ENCODE measurements at regions not wholly inside any gene's neighbourhood (a gene's known extent, or its start where the extent isn't known, plus 50 kb on each side); places are given as distances from the start of the nearest gene placed in this dataset.
A peak's percentile ranks its signal among the peaks of the same experiment; 100 is the strongest.

DNA sequence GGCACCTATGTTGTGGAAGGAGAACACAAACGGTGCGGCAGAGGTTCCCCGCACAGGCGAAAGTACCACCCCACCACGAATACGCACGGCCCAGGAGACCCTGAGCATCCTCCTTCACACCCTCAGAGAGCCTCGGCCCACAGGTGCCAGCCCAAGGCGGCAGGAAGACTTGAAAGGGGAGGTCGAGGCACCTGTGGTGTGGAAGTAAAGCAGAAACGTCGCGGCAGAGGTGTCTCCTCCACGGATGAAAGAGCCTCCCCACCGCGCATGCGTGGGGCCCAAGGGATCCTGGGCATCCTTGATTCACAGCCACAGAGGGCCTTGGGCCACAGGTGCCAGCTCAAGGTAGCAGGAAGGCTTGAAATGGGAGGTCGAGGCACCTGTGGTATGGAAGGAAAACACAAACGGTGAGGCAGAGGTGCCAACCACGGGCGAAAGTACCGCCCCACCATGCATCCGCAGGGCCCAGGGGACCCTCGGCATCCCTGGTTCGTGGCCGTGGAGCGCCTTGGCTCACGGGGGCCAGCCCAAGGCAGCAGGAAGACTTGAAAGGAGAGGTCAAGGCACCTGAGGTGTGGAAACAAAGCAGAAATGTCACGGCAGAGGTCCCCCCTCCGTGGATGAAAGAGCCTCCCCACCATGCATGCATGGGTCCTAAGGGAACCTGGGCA lies 380.1 kb downstream of the ALG10 start:
- Histone ChIP-seq H3K9me3 (peaks cover 66% of the 10 kb centered on the region), H3K4me1 (no peaks in the 10 kb centered on the region), H3K4me3 (ENCODE audit: low read depth, low read length) (no peak overlapping the region), H3K36me3 (ENCODE audit: control insufficient read depth, insufficient read depth, low read length) (no peaks in the 10 kb centered on the region; the same call in none of the 2 replicates), H3K27me3 (replicated peaks; ENCODE audit: control insufficient read depth, insufficient read depth, low read length) (no peaks in the 10 kb centered on the region)
- Mint-ChIP-seq H3K27me3 (ENCODE audit: insufficient read depth, unreplicated experiment) (peaks cover 5% of the 10 kb centered on the region), H3K36me3 (ENCODE audit: insufficient read depth, unreplicated experiment) (peaks cover 6% of the 10 kb centered on the region), H3K4me3 (ENCODE audit: unreplicated experiment) (no peak overlapping the region), H3K27ac (ENCODE audit: unreplicated experiment) (no peak overlapping the region), H3K9me3 (ENCODE audit: unreplicated experiment) (peaks cover 36% of the 10 kb centered on the region), H3K4me1 (ENCODE audit: low read depth, unreplicated experiment) (no peaks in the 10 kb centered on the region)
- TF ChIP-seq, protein P1, sequence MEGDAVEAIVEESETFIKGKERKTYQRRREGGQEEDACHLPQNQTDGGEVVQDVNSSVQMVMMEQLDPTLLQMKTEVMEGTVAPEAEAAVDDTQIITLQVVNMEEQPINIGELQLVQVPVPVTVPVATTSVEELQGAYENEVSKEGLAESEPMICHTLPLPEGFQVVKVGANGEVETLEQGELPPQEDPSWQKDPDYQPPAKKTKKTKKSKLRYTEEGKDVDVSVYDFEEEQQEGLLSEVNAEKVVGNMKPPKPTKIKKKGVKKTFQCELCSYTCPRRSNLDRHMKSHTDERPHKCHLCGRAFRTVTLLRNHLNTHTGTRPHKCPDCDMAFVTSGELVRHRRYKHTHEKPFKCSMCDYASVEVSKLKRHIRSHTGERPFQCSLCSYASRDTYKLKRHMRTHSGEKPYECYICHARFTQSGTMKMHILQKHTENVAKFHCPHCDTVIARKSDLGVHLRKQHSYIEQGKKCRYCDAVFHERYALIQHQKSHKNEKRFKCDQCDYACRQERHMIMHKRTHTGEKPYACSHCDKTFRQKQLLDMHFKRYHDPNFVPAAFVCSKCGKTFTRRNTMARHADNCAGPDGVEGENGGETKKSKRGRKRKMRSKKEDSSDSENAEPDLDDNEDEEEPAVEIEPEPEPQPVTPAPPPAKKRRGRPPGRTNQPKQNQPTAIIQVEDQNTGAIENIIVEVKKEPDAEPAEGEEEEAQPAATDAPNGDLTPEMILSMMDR (IDR thresholded peaks at IDR 0.05; ENCODE audit: insufficient read depth in 1 of 2, low read depth in 1 of 2, low read length in 1 of 2, severe bottlenecking in 1 of 2, unreplicated experiment in 1 of 2): no peak
- ChIA-PET POLR2A (no interaction called here), CTCF (no interaction called here)
- intact Hi-C loops (cut with micrococcal nuclease; ENCODE audit: unreplicated experiment): no loop called here
- DNase-seq: peak in 1 of 2 experiments; percentile 22
- no TSS peak for BruUV-seq (replicated peaks)

DNA sequence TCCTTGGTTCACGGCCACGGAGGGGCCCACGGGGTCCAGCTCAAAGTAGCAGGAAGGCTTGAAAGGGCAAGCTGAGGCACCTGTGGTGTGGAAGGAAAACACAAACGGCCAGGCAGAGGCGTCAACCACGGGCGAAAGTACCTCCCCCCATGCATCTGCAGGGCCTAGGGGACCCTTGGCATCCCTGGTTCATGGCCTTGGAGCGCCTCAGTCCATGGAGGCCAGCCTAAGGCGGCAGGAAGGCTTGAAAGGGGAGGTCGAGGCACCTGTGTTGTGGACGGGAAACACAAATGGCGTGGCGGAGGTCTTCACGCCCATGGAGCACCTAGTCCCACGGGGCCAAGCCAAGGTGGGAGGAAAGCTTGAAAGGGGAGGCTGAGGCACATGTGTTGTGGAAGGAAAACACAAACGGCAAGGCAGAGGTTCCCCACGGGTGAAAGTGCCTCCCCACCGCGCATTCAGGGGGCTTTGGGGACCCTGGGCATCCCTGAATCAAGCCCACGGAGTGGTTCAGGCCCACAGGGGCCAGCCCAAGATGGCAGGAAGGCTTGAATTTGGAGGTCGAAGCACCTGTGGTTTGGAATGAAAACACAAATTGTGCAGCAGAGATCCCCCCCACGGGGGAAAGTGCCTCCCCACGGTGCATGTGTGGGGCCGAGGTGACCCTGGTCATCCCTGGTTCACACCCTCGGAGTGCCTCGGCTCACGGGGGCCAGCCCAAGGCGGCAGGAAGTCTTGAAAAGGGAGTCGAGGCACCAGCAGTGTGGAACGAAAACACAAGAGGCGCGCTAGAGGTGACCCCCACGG lies 380.8 kb downstream of the ALG10 start:
- Histone ChIP-seq H3K36me3 (ENCODE audit: control insufficient read depth, insufficient read depth, low read length) (no peaks in the 10 kb centered on the region; the same call in none of the 2 replicates), H3K9me3 (peaks cover 66% of the 10 kb centered on the region), H3K27me3 (replicated peaks; ENCODE audit: control insufficient read depth, insufficient read depth, low read length) (no peaks in the 10 kb centered on the region), H3K4me3 (ENCODE audit: low read depth, low read length) (no peak overlapping the region), H3K4me1 (no peaks in the 10 kb centered on the region)
- no peak overlapping the region for H3K4me3 Mint-ChIP-seq (ENCODE audit: unreplicated experiment)
- peak in 1 of 2 experiments; percentile 30 for DNase-seq
- BruUV-seq (replicated peaks): no TSS peak
- H3K36me3 Mint-ChIP-seq (ENCODE audit: insufficient read depth, unreplicated experiment): peaks cover 6% of the 10 kb centered on the region
- intact Hi-C loops (cut with micrococcal nuclease; ENCODE audit: unreplicated experiment): no loop called here
- ChIA-PET POLR2A (no interaction called here), CTCF (no interaction called here)
- H3K27ac Mint-ChIP-seq (ENCODE audit: unreplicated experiment): no peak overlapping the region
- TF ChIP-seq, protein P1 (IDR thresholded peaks at IDR 0.05; ENCODE audit: insufficient read depth in 1 of 2, low read depth in 1 of 2, low read length in 1 of 2, severe bottlenecking in 1 of 2, unreplicated experiment in 1 of 2): no peak
- no peaks in the 10 kb centered on the region for H3K4me1 Mint-ChIP-seq (ENCODE audit: low read depth, unreplicated experiment)
- H3K27me3 Mint-ChIP-seq (ENCODE audit: insufficient read depth, unreplicated experiment): peaks cover 2% of the 10 kb centered on the region
- H3K9me3 Mint-ChIP-seq (ENCODE audit: unreplicated experiment): peaks cover 43% of the 10 kb centered on the region

DNA sequence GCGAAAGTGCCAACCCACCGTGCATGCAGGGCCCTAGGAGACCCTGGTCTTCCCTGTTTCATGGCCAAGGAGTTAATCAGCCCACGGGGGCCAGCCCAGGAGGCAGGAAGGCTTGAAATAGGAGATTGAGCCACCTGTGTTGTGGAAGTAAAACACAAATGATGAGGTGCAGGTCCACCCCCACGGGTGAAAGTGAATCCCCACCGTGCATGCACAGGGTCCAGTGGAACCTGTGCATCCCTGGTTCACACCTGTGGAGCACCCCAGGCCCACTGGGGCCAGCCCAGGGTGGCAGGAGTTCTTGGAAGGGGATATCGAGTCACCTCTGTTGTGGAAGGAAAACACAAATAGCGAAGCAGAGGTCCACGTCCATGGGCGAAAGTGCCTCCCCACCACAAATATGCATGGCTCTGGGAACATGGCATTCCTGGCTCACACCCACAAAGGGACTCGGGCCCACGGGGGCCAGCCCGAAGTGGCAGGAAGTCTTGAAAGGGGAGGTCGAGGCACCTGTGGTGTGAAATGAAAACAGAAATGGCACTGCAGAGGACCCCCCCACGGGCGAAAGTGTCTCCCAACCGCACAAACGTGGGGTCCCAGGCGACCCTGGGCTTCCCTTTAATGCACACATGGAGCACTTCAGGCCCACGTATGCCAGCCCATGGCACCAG lies 381.5 kb downstream of the ALG10 start:
- no peaks in the 10 kb centered on the region for H3K27me3 Mint-ChIP-seq (ENCODE audit: insufficient read depth, unreplicated experiment)
- H3K4me3 Mint-ChIP-seq (ENCODE audit: unreplicated experiment): no peak overlapping the region
- no peaks in the 10 kb centered on the region for H3K4me1 Mint-ChIP-seq (ENCODE audit: low read depth, unreplicated experiment)
- CTCF ChIA-PET: no interaction called here
- Histone ChIP-seq H3K9me3 (peaks cover 70% of the 10 kb centered on the region), H3K4me3 (ENCODE audit: low read depth, low read length) (no peak overlapping the region), H3K27me3 (replicated peaks; ENCODE audit: control insufficient read depth, insufficient read depth, low read length) (no peaks in the 10 kb centered on the region), H3K4me1 (no peaks in the 10 kb centered on the region), H3K36me3 (ENCODE audit: control insufficient read depth, insufficient read depth, low read length) (no peaks in the 10 kb centered on the region; the same call in none of the 2 replicates)
- H3K36me3 Mint-ChIP-seq (ENCODE audit: insufficient read depth, unreplicated experiment): peaks cover 6% of the 10 kb centered on the region
- BruUV-seq (replicated peaks): no TSS peak
- DNase-seq: peak in 1 of 2 experiments; percentile 26
- peaks cover 47% of the 10 kb centered on the region for H3K9me3 Mint-ChIP-seq (ENCODE audit: unreplicated experiment)
- intact Hi-C loops (cut with micrococcal nuclease; ENCODE audit: unreplicated experiment): no loop called here
- TF ChIP-seq, protein P1 (IDR thresholded peaks at IDR 0.05; ENCODE audit: insufficient read depth in 1 of 2, low read depth in 1 of 2, low read length in 1 of 2, severe bottlenecking in 1 of 2, unreplicated experiment in 1 of 2): no peak
- H3K27ac Mint-ChIP-seq (ENCODE audit: unreplicated experiment): no peak overlapping the region
- POLR2A ChIA-PET: no interaction called here
